ENCODE measurements at regions not wholly inside any gene's neighbourhood (a gene's known extent, or its start where the extent isn't known, plus 50 kb on each side); places are given as distances from the start of the nearest gene placed in this dataset.

DNA sequence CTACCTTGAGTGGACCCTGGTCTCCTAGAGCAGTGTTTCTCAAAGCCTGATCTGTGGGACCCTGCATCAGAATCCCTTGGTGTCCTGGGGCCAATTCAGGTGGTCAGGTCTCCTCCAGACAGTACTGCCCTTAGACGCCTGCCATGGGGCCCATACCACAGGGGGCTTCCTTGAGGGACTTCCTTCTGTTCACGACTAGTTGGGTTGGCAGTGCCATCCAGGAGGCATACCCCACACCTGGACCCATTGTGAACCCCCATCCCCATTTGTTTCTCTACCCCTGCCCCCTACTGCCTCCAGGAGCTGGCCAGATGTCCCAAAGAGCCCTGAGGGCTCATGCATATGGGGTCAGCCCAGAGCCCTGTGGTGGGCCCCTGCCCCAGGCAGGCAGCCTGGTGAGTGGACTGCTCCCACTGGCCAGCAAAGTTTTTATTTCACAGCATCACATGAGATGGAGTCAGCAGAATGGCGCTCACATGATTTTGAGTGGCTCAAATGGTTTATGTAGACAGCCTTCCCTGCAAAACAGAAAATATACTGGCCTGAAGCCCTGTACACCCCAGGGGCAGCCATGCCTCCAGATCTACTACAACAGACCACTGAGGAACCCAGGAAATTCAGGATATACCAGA lies 259.9 kb upstream of the ZMIZ1 start:
- intact Hi-C loops (cut with micrococcal nuclease), result no loop called here
- Histone ChIP-seq H3K36me3 (ENCODE audit: control insufficient read depth in 1 of 2, insufficient read depth in 2 of 2, low read length in 2 of 2) (no peaks in the 10 kb centered on the region), H3K9me3 (ENCODE audit: control insufficient read depth in 1 of 2, insufficient read depth in 1 of 2, low read depth in 1 of 2, low read length in 2 of 2) (no peaks in the 10 kb centered on the region), H3K4me2 (ENCODE audit: low read length) (no peak overlapping the region), H3K9ac (ENCODE audit: low read length) (no peak overlapping the region), H3K9me2 (ENCODE audit: insufficient read depth) (no peaks in the 10 kb centered on the region), H3K4me1 (ENCODE audit: control insufficient read depth in 1 of 2, insufficient read depth in 2 of 2, low read length in 2 of 2) (peaks cover 0 to 4% of the 10 kb centered on the region in 2 experiments; a peak in 1 of 4 replicates), H3K27ac (ENCODE audit: low read depth, low read length) (no peak overlapping the region), H4K20me1 (ENCODE audit: insufficient read depth) (no peaks in the 10 kb centered on the region), H3K27me3 (ENCODE audit: insufficient read depth, low read length) (no peaks in the 10 kb centered on the region), H3K79me2 (ENCODE audit: insufficient read depth, low read length) (no peaks in the 10 kb centered on the region), H2AFZ (ENCODE audit: low read depth, low read length, poor library complexity, severe bottlenecking) (no peak overlapping the region), H3K4me3 (replicated peaks in 1 of 2; ENCODE audit: low read depth in 1 of 2, low read length in 2 of 2) (no peak overlapping the region)
- no TSS peak for BruUV-seq (replicated peaks)
- CTCF ChIA-PET, result no interaction called here
- POLR2A ChIA-PET, result no interaction called here
- RAD21 ChIA-PET (ENCODE audit: low non-redundant PET in 1 of 2, low total read pairs in 2 of 2, uncharacterized antibody in 2 of 2, unreplicated experiment in 2 of 2), result no interaction called here
- no peak for DNase-seq (ENCODE audit: low read depth, low spot score)
- TF ChIP-seq POLR2A (IDR thresholded peaks at IDR 0.05; ENCODE audit: borderline replicate concordance, extremely low read depth, insufficient read depth, insufficient read length) (no peak), ZNF274 (IDR thresholded peaks at IDR 0.05; ENCODE audit: low read depth, low read length) (no peak), FOSL1 (IDR thresholded peaks at IDR 0.05; ENCODE audit: low read depth) (no peak), ELF1 (IDR thresholded peaks at IDR 0.05; ENCODE audit: borderline replicate concordance, low read depth) (no peak), YY1 (IDR thresholded peaks at IDR 0.05; ENCODE audit: extremely low read depth, insufficient replicate concordance, low read depth, low read length) (no peak), POLR2AphosphoS5 (IDR thresholded peaks at IDR 0.05; ENCODE audit: low read depth, low read length) (no peak), CBX3 (IDR thresholded peaks at IDR 0.05; ENCODE audit: low read depth) (no peak), SP1 (IDR thresholded peaks at IDR 0.05; ENCODE audit: low read depth) (no peak), EZH2 (IDR thresholded peaks at IDR 0.05) (no peak), TCF7L2 (IDR thresholded peaks at IDR 0.05; ENCODE audit: borderline replicate concordance, extremely low read depth, insufficient read depth, insufficient read length) (no peak), SRF (IDR thresholded peaks at IDR 0.05; ENCODE audit: low read depth) (no peak), EGR1 (IDR thresholded peaks at IDR 0.05; ENCODE audit: low read depth) (no peak), SIN3A (IDR thresholded peaks at IDR 0.05; ENCODE audit: low read depth) (no peak), CTCF (IDR thresholded peaks at IDR 0.05 in 2 of 3, conservative IDR thresholded peaks at IDR 0.05 in 1 of 3; ENCODE audit: borderline replicate concordance in 1 of 3, insufficient read depth in 1 of 3, low read depth in 2 of 3, low read length in 2 of 3) (no peak)
- TF ChIP-seq, protein P1, sequence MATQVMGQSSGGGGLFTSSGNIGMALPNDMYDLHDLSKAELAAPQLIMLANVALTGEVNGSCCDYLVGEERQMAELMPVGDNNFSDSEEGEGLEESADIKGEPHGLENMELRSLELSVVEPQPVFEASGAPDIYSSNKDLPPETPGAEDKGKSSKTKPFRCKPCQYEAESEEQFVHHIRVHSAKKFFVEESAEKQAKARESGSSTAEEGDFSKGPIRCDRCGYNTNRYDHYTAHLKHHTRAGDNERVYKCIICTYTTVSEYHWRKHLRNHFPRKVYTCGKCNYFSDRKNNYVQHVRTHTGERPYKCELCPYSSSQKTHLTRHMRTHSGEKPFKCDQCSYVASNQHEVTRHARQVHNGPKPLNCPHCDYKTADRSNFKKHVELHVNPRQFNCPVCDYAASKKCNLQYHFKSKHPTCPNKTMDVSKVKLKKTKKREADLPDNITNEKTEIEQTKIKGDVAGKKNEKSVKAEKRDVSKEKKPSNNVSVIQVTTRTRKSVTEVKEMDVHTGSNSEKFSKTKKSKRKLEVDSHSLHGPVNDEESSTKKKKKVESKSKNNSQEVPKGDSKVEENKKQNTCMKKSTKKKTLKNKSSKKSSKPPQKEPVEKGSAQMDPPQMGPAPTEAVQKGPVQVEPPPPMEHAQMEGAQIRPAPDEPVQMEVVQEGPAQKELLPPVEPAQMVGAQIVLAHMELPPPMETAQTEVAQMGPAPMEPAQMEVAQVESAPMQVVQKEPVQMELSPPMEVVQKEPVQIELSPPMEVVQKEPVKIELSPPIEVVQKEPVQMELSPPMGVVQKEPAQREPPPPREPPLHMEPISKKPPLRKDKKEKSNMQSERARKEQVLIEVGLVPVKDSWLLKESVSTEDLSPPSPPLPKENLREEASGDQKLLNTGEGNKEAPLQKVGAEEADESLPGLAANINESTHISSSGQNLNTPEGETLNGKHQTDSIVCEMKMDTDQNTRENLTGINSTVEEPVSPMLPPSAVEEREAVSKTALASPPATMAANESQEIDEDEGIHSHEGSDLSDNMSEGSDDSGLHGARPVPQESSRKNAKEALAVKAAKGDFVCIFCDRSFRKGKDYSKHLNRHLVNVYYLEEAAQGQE (IDR thresholded peaks at IDR 0.05; ENCODE audit: low read depth), result no peak
- no peak for ATAC-seq

Data from HCT116 (cell line).